HG03521 (cell line): ENCODE measurements at regions not wholly inside any gene's neighbourhood (a gene's known extent, or its start where the extent isn't known, plus 50 kb on each side); places are given as distances from the start of the nearest gene placed in this dataset.

Experiments used
- ATAC-seq: cut with Tn5 transposase; IDR thresholded peaks from one replicate; pipeline ENCODE4 v1.9.1; 2021; ENCODE audit warnings: mild to moderate bottlenecking, moderate library complexity; ENCODE audit not compliant: unreplicated experiment

- ATAC-seq: no peak
Observed at GRCh38 chr2:12504443-12504842, 212.3 kb upstream of the TRIB2 start.

GRCh38 chr2:12506846-12507245, 209.9 kb upstream of the TRIB2 start:
- ATAC-seq: no peak

GRCh38 chr2:12507295-12507694, 209.4 kb upstream of the TRIB2 start:
- ATAC-seq: peak; percentile 82

DNA sequence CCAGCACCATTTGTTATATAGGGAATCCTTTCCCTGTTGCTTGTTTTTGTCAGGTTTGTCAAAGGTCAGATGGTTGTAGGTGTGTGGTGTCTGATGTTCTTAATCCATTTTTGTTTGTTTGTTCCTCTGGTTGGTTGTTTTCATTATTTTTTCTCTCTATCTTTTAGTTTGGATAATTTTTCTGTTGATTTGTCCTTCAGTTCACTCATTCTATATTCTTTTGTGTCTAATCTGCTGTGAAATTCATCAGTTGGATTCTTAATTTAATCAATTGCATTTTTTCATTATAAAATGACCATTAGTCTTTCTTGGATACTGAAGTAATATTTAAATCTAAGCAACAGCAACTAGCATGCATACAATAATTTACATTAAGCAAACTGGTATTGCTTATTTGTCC, 206.7 kb upstream of the TRIB2 start:
- ATAC-seq: no peak

GRCh38 chr2:12513339-12513738, 203.4 kb upstream of the TRIB2 start:
- no peak for ATAC-seq

- ATAC-seq: no peak
Observed at GRCh38 chr2:12514168-12514567, 202.6 kb upstream of the TRIB2 start.

DNA sequence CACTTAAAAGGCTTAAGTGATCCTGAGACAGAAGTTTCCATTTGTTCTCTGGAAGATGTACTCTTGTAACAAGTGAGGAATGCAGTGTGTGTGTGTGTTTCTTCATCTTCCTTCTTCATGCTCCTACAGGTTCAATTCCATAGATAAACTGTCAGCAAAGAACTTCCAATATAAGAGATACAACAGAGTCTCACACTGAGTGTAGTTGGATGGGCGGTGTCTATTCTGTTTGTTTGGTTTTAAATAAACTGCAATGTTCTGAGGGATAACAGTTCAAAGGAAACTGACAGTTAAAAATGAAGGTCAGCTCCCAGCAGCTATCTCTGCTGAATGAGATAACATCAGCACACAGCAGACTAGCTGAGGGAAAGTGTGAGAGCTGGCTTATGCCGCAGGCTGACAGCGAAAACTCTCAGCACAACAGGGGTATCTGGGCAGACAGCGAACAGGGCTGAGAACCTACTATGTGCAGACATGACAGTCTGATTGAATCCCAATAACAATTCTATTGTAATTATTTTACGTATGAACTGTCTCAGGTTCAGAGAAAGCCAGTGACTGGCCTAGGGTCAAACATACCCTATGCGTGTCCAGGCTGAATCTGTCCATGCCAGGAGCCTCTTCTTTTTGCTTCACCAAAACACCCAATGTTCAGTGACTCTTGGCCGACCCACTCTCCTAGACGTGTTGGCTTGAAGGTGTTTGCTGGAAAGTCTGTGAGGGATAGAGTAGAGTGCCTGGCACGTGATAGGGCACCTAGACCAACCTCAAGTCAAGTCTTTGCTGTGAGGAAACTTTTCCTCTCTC, 201.9 kb upstream of the TRIB2 start:
- no peak for ATAC-seq

DNA sequence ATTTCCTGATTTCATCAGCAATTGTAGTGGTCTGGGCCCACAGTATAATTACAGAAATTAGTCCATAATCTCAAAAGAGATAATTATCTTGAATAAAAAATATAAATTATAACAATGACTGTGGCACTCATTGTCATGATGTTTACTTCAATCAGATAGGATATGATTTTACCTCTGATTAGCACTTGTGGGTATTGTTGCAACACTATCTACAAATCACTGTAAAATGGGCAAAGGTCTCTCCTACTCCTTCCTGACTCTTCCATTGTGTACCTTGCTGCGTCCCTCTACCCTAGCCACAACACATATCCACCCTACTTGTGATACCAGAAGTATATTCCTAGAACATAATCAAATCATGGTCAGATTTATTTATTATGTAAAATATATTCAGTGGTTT, 200.9 kb upstream of the TRIB2 start:
- ATAC-seq: no peak

- ATAC-seq: no peak
Observed at GRCh38 chr2:12533337-12534005, 183.3 kb upstream of the TRIB2 start.

DNA sequence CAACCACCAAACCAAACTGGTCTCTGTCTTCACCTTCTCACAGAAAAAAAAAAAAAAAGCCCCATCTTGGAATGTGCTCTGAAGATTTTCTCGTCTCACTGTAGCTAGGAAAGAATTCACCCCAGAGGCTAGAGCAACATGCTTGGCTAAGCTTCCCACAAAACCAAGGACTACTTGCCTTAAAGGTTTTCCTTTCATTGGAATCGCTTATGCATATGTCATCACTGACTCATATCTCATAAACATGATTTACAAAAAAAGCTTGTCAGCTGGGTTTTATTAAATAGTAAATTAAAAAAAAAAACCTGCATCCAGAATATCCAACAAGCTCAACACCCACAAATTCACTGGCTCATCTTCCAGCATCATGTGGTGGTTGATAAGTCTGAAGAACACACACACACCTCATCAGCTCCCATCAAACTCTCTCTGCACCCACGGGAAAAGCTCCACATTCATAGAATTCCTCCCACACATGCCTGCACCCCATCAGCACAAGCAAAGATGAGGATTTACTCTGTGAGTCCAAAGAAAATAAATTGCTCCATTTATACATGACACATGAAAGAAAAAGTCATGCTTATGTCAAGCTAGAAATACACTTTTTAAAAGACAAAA, 182.0 kb upstream of the TRIB2 start:
- ATAC-seq: no peak

DNA sequence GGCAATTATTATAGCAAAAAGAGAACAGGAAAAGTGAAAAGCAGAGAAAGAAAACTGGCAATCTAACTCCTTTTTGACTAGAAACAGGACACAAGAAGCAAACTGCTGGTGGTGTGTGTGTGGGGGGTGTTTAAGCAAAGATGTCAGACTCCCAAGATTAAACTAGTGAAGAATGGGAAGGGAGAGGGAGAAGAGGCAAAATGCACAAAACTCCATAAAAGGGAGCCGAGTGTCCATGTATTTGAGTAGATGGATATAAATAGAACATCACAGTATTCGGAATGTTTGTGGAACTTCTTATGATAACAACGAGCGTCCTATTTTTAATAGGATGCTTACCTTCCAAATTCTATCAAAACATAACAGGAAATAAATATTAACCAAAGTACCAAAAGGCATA, 179.8 kb upstream of the TRIB2 start:
- ATAC-seq: no peak

DNA sequence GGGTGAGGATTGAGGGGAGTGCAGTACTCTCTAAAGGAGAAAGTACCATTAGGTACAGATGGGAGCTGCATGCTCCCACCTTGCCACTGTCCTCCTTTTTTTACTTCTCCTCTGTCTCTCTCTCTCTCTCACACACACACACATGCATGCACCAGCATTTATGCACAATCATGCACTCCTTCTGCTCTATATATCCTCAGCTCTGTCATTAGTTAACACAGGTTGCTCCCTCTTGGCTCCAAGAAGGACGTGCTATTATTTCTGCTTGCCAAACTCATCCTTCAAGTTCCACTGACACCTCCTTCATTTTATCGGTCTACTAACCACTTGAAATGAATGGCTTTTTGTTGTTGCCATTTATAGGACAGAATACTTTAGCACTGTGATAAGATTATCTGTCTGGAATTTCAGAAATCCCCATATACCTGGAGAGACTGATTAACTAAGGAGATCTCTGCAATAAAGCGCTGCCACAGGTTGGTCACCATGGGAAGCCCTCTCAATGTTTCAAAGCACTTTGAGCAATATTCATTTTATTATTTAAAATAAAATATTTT, 178.5 kb upstream of the TRIB2 start:
- ATAC-seq: no peak

- no peak for ATAC-seq
Observed at GRCh38 chr2:12539336-12539735, 177.4 kb upstream of the TRIB2 start.

GRCh38 chr2:12539776-12540562, 176.8 kb upstream of the TRIB2 start:
- no peak for ATAC-seq

DNA sequence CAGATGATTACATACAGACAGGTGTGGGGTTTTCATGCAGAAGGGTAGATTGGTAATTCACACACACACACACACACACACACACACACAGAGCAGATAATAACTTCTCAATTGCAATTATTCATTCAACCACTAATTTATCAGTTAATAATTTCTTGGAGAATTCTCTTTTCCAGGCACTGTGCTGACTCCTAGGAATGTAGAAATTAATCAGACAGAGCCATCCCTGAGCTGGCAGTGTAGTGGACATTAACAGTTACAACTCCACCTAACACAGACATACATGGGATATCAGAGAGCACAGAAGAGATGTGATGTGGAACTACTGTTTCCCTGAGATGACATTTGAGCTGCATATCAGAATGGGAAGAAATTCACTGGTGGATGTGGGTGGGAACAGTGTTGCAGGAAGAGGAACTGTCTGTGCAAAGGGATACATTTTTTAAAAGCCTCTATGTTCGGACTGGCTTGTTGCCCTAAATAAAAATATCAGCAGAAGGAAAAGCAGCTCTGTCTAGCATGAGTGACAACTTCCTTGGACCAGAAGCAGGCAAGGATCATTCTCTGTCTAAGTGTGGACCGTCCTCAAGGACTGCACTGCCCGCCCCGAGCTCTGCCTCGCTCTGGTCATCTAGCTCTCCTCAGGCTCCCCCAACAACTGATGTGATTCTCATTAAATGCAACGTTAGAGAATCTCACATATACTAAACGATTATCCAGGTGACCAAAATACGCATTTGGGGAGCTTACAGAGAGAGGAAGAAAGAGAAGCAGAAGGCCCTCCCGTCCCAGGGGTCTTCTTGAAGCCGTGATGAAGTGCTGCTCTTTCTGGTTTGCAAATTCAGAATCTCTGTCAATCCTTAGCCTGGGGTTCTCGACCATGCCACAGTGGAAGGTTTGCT, 173.4 kb upstream of the TRIB2 start:
- ATAC-seq: no peak

DNA sequence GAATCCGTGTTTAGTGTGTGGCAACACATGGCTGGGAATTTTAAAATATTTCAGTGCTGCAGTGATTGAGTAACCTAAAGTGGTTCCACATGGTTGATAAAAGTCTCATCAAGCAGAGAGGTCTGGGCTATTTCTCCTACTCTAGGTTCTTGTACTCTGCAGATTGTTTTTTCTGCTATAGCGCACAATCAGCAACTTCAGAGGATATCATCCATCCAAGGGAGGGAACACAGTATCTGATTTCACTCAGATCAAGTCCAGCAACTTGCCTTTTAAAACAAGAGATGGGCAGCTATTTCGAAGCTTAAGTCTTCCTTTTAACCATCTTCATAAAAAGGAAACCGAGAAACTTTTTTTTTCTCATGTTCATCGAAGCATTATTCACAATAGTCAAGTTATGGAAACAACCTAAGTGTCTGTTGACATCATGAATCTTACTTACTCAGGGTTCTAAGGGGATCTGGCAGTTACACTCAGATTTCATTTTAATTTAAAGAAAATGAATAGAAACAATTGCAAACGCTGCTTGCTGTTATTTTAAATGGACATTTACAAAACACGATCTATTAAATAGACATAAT, 172.7 kb upstream of the TRIB2 start:
- ATAC-seq: no peak

- no peak for ATAC-seq
Observed at GRCh38 chr2:12547566-12548170, 169.1 kb upstream of the TRIB2 start.

DNA sequence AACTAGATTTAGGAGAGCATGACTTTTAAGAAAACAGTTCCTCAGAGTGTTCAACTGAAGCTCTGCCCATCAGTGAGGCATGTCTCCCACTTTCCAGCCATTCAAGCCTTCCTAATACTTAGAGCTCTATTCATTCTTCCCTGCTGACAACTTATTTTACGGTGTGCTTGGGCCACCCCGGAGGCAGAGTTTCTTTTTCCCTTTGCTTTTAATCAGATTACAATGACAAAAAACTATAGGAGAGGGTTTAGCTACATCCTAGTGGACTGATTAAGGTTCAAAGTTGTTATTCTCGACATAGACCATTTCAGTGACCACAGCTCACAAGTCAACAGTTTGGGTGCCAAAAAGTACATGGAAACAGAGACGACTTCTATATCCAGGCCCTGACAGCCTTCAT, 167.8 kb upstream of the TRIB2 start:
- no peak for ATAC-seq

- no peak for ATAC-seq
Observed at GRCh38 chr2:12549641-12550040, 167.1 kb upstream of the TRIB2 start.
